ENCODE measurements at regions not wholly inside any gene's neighbourhood (a gene's known extent, or its start where the extent isn't known, plus 50 kb on each side); places are given as distances from the start of the nearest gene placed in this dataset.

GRCh38 chr4:24078347-24078962 is 188.6 kb upstream of the PPARGC1A start:
- Histone ChIP-seq H3K4me3 (ENCODE audit: low read length, poor library complexity, severe bottlenecking) (no peak overlapping the region), H3K9ac (ENCODE audit: low read depth, low read length, poor library complexity, severe bottlenecking) (no peak overlapping the region), H3K79me2 (ENCODE audit: insufficient read depth, low read length) (no peaks in the 10 kb centered on the region), H3F3A (ENCODE audit: low read depth) (no peaks in the 10 kb centered on the region), H3K9me2 (replicated peaks; ENCODE audit: low read depth, low read length) (no peaks in the 10 kb centered on the region), H3K4me1 (ENCODE audit: insufficient read depth, low read length, poor library complexity, severe bottlenecking) (no peaks in the 10 kb centered on the region), H3K27me3 (ENCODE audit: insufficient read depth, low read length, poor library complexity, severe bottlenecking) (no peaks in the 10 kb centered on the region), H2AFZ (ENCODE audit: low read length) (no peak overlapping the region), H3K36me3 (ENCODE audit: insufficient read depth, low read length) (no peaks in the 10 kb centered on the region), H3K4me2 (ENCODE audit: low read depth, low read length, poor library complexity, severe bottlenecking) (no peak overlapping the region), H4K20me1 (ENCODE audit: insufficient read depth, low read length, poor library complexity, severe bottlenecking) (no peaks in the 10 kb centered on the region), H3K9me3 (ENCODE audit: insufficient read depth, low read depth, low read length) (no peaks in the 10 kb centered on the region)
- TF ChIP-seq EZH2phosphoT487 (IDR thresholded peaks at IDR 0.05; ENCODE audit: borderline replicate concordance) (no peak), CTCF (conservative IDR thresholded peaks at IDR 0.05; ENCODE audit: low read length) (no peak)

- Histone ChIP-seq H3K9me3 (ENCODE audit: insufficient read depth, low read depth, low read length) (no peaks in the 10 kb centered on the region), H3K9ac (ENCODE audit: low read depth, low read length, poor library complexity, severe bottlenecking) (no peak overlapping the region), H4K20me1 (ENCODE audit: insufficient read depth, low read length, poor library complexity, severe bottlenecking) (no peaks in the 10 kb centered on the region), H3K4me2 (ENCODE audit: low read depth, low read length, poor library complexity, severe bottlenecking) (no peak overlapping the region), H3K4me1 (ENCODE audit: insufficient read depth, low read length, poor library complexity, severe bottlenecking) (no peaks in the 10 kb centered on the region), H3K36me3 (ENCODE audit: insufficient read depth, low read length) (no peaks in the 10 kb centered on the region), H3F3A (ENCODE audit: low read depth) (no peaks in the 10 kb centered on the region), H3K4me3 (ENCODE audit: low read length, poor library complexity, severe bottlenecking) (no peak overlapping the region), H2AFZ (ENCODE audit: low read length) (no peak overlapping the region), H3K27me3 (ENCODE audit: insufficient read depth, low read length, poor library complexity, severe bottlenecking) (no peaks in the 10 kb centered on the region), H3K79me2 (ENCODE audit: insufficient read depth, low read length) (no peaks in the 10 kb centered on the region), H3K9me2 (replicated peaks; ENCODE audit: low read depth, low read length) (no peaks in the 10 kb centered on the region)
- TF ChIP-seq CTCF (conservative IDR thresholded peaks at IDR 0.05; ENCODE audit: low read length) (no peak), EZH2phosphoT487 (IDR thresholded peaks at IDR 0.05; ENCODE audit: borderline replicate concordance) (no peak)
These were observed 187.0 kb upstream of the PPARGC1A start for GRCh38 chr4:24076811-24077210.

GRCh38 chr4:24073948-24074347 is 184.1 kb upstream of the PPARGC1A start:
- no peak overlapping the region for H3K4me3 ChIP-seq (ENCODE audit: low read length, poor library complexity, severe bottlenecking)
- no peaks in the 10 kb centered on the region for H3K9me2 ChIP-seq (replicated peaks; ENCODE audit: low read depth, low read length)
- H3K36me3 ChIP-seq (ENCODE audit: insufficient read depth, low read length): no peaks in the 10 kb centered on the region
- H3K9me3 ChIP-seq (ENCODE audit: insufficient read depth, low read depth, low read length): no peaks in the 10 kb centered on the region
- H3K27me3 ChIP-seq (ENCODE audit: insufficient read depth, low read length, poor library complexity, severe bottlenecking): no peaks in the 10 kb centered on the region
- H3K4me2 ChIP-seq (ENCODE audit: low read depth, low read length, poor library complexity, severe bottlenecking): no peak overlapping the region
- no peak overlapping the region for H3K9ac ChIP-seq (ENCODE audit: low read depth, low read length, poor library complexity, severe bottlenecking)
- no peaks in the 10 kb centered on the region for H4K20me1 ChIP-seq (ENCODE audit: insufficient read depth, low read length, poor library complexity, severe bottlenecking)
- H2AFZ ChIP-seq (ENCODE audit: low read length): no peak overlapping the region
- H3K4me1 ChIP-seq (ENCODE audit: insufficient read depth, low read length, poor library complexity, severe bottlenecking): no peaks in the 10 kb centered on the region
- no peaks in the 10 kb centered on the region for H3K79me2 ChIP-seq (ENCODE audit: insufficient read depth, low read length)
- no peak for TF ChIP-seq EZH2phosphoT487 (IDR thresholded peaks at IDR 0.05; ENCODE audit: borderline replicate concordance)
- no peak for TF ChIP-seq CTCF (conservative IDR thresholded peaks at IDR 0.05; ENCODE audit: low read length)
- no peaks in the 10 kb centered on the region for H3F3A ChIP-seq (ENCODE audit: low read depth)
